GM10266 (cell line): ENCODE measurements at regions not wholly inside any gene's neighbourhood (a gene's known extent, or its start where the extent isn't known, plus 50 kb on each side); places are given as distances from the start of the nearest gene placed in this dataset.

Experiments
- DNase-seq: peaks from one replicate; pipeline ENCODE4 v3.0.0; 2012; ENCODE audit errors: extremely low spot score
- CTCF ChIP-seq: IDR thresholded peaks from 2 replicates; pipeline ENCODE4 v1.5.1; 2012; ENCODE audit warnings: mild to moderate bottlenecking, low read depth; ENCODE audit not compliant: control insufficient read depth, insufficient read depth; ENCODE audit errors: missing control alignments

- DNase-seq = no peak
- no peak for TF ChIP-seq CTCF
These were observed 156.1 kb downstream of the GPAT3 start for GRCh38 chr4:83692028-83692427.

- TF ChIP-seq CTCF = no peak
- DNase-seq = no peak
These were observed 150.3 kb downstream of the GPAT3 start for GRCh38 chr4:83686166-83686565.

- no peak for DNase-seq
- no peak for TF ChIP-seq CTCF
These were observed 143.8 kb downstream of the GPAT3 start for GRCh38 chr4:83679692-83680091.

GRCh38 chr4:83679254-83679653 lies 143.3 kb downstream of the GPAT3 start:
- no peak for DNase-seq
- no peak for TF ChIP-seq CTCF

GRCh38 chr4:83677656-83678055 lies 141.7 kb downstream of the GPAT3 start:
- DNase-seq = no peak
- TF ChIP-seq CTCF = no peak

GRCh38 chr4:83664741-83665140 lies 128.8 kb downstream of the GPAT3 start:
- no peak for DNase-seq
- no peak for TF ChIP-seq CTCF

- TF ChIP-seq CTCF = no peak
- no peak for DNase-seq
These were observed 128.2 kb downstream of the GPAT3 start for GRCh38 chr4:83664071-83664470.
